Left lung (tissue), 4 donors: ENCODE measurements at regions not wholly inside any gene's neighbourhood (a gene's known extent, or its start where the extent isn't known, plus 50 kb on each side); places are given as distances from the start of the nearest gene placed in this dataset.

Source experiments
- ATAC-seq: fragments of 200-7000 bp; cut with Tn5 transposase; one replicate; pipeline ENCODE4 v1.9.1; 2020; ENCODE audit warnings: moderate library complexity
- DNase-seq, 4 donors: peaks; one replicate each; pipeline ENCODE4 v3.0.0-alpha.2; 2013 to 2020
- H3K27ac ChIP-seq, 2 donors: fragments of 200-600 bp; sonication (generic) in 1 of 2; one replicate each; pipeline versions ENCODE4 v1.5.0 to v1.8.0; 2020 to 2021
- H3K27me3 ChIP-seq, 2 donors: fragments of 200-600 bp; sonication (generic) in 1 of 2; one replicate each; pipeline versions ENCODE4 v1.5.0 to v1.8.0; 2020 to 2021
- H3K36me3 ChIP-seq, 2 donors: fragments of 200-600 bp; sonication (generic) in 1 of 2; one replicate each; pipeline versions ENCODE4 v1.5.0 to v1.8.0; 2020 to 2021
- H3K4me1 ChIP-seq, 2 donors: fragments of 200-600 bp; one replicate each; pipeline ENCODE4 v1.8.0; 2021
- H3K4me3 ChIP-seq, 2 donors: fragments of 200-600 bp; sonication (generic) in 1 of 2; one replicate each; pipeline versions ENCODE4 v1.5.0 to v1.8.0; 2020 to 2021; ENCODE audit warnings: mild to moderate bottlenecking in 1 of 2
- H3K9me3 ChIP-seq, 2 donors: fragments of 200-600 bp; sonication (generic) in 1 of 2; one replicate each; pipeline versions ENCODE4 v1.5.0 to v1.8.0; 2020 to 2021
- CTCF ChIP-seq, 2 donors: fragments of 200-600 bp; sonication (generic) in 1 of 2; IDR thresholded peaks; one replicate each; pipeline versions ENCODE4 v1.5.0 to v1.8.0; 2021; ENCODE audit warnings: antibody characterized with exemption in 2 of 2
- intact Hi-C, 2 donors: fragments of 100-400 bp; cut with DNase I; formaldehyde crosslinking; loops; one replicate each; pipeline versions ENCODE4 v1.11.2 to v1.14.2; 2022
- donor health status: DM: no; HTN: yes; CAD: no.
- donor health status: DM: no; HTN: no; CAD: no.

GRCh38 chr3:175914785-175915184 lies 1055.7 kb downstream of the NAALADL2 start:
- no peak for ATAC-seq
- no peaks in the 10 kb centered on the region for H3K36me3 ChIP-seq
- TF ChIP-seq CTCF (IDR thresholded peaks at IDR 0.05): no peak
- H3K4me1 ChIP-seq: no peaks in the 10 kb centered on the region
- H3K27me3 ChIP-seq: no peaks in the 10 kb centered on the region
- H3K4me3 ChIP-seq: no peak overlapping the region
- DNase-seq: no peak
- intact Hi-C loops: no loop called here
- no peak overlapping the region for H3K27ac ChIP-seq
- H3K9me3 ChIP-seq: peaks cover 0 to 24% of the 10 kb centered on the region in 2 donors

DNA sequence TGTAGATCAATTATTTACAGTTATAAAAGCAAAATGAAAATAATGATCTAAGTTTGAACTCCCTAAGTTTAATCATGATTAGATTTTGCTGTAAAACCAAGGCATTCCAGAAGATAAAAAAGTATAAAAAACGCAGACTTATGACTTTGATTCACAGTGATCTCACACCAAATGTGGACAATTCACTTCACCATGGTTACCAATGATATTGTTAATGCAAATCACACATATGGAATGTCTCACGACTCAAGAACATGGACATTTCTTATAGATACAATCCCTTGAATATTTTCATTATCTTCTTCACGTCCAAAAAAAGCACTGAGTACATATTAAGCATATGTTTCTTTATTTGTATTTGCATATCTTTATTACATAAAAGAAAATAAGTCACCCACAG lies 1054.2 kb downstream of the NAALADL2 start:
- Histone ChIP-seq H3K9me3 (peaks cover 0 to 12% of the 10 kb centered on the region in 2 donors), H3K27ac (no peak overlapping the region), H3K4me3 (no peak overlapping the region), H3K36me3 (no peaks in the 10 kb centered on the region), H3K4me1 (no peaks in the 10 kb centered on the region), H3K27me3 (no peaks in the 10 kb centered on the region)
- TF ChIP-seq CTCF (IDR thresholded peaks at IDR 0.05): no peak
- peak in 2 of 4 donors; percentile 16 to 22 for DNase-seq
- intact Hi-C loops: no loop called here
- ATAC-seq: no peak

DNA sequence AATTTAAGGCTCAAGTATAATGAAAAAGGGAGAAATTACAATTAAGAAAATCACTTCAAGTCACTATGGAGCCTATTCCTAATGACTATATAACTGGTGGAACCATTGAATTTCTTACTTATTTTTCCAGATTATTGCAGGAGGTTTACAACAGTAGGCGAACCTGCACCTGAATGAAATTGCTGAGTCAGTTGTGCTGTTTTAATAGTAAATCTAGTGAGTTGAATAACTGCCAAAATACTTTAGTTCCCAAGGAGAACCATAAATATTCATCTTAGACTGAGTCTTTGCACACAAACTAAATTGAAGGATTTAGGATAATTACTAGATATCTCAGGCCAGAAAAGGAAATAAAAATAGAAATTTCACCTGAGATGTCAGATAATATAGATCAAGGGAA lies 1052.8 kb downstream of the NAALADL2 start:
- H3K27ac ChIP-seq: no peak overlapping the region
- no peak for DNase-seq
- intact Hi-C loops: no loop called here

DNA sequence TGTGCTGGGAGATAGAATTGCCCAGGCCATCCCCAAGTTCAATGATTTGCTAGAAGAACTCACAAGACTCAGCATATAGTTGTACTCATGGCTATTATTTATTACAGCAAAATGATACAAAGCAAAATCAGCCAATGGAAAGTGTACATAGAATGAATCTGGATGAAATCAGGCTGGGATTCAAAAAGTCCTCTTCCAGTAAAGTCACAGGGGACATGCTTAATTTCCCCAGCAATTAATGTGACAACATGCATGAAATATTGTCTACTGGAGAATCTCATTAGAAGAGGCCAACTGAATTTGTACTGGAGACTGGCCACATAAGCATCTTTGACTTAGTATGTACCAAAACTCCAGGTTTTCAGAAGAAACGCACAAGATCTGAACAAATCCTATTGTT lies 1043.1 kb downstream of the NAALADL2 start:
- no peak for TF ChIP-seq CTCF (IDR thresholded peaks at IDR 0.05)
- Histone ChIP-seq H3K36me3 (no peaks in the 10 kb centered on the region), H3K4me1 (no peaks in the 10 kb centered on the region), H3K4me3 (no peak overlapping the region), H3K9me3 (peaks cover 0 to 10% of the 10 kb centered on the region in 2 donors), H3K27me3 (no peaks in the 10 kb centered on the region), H3K27ac (no peak overlapping the region)
- DNase-seq (no peak), ATAC-seq (no peak)
- intact Hi-C loops: no loop called here

More for the DNA sequence above, 1052.8 kb downstream of the NAALADL2 start:
- Histone ChIP-seq H3K27me3 (no peaks in the 10 kb centered on the region), H3K36me3 (no peaks in the 10 kb centered on the region), H3K4me3 (no peak overlapping the region), H3K9me3 (peaks cover 0 to 8% of the 10 kb centered on the region in 2 donors), H3K4me1 (no peaks in the 10 kb centered on the region)
- no peak for TF ChIP-seq CTCF (IDR thresholded peaks at IDR 0.05)
- ATAC-seq: no peak

DNA sequence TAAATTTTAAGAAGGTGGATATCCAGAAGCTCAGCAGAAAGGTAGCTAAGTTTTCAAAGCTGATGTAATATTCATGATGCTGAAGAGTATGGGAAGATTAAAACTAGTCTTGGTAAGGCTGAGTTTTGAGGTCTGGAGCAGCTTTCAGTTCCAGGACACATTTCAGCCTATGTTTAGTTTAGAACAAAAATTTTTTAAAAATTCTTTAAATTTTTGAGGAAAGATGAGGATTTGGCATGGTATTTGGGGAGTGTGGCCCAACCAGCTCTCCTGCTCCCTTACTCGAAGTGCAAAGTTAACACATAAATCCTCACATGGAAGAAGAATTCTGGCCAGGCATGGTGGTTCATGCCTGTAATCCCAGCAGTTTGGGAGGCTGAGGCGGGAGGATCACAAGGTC lies 1039.1 kb downstream of the NAALADL2 start:
- no peak overlapping the region for H3K4me3 ChIP-seq
- no peaks in the 10 kb centered on the region for H3K27me3 ChIP-seq
- no peak for ATAC-seq
- H3K9me3 ChIP-seq: peaks cover 0 to 10% of the 10 kb centered on the region in 2 donors
- no peaks in the 10 kb centered on the region for H3K4me1 ChIP-seq
- no peak for TF ChIP-seq CTCF (IDR thresholded peaks at IDR 0.05)
- H3K36me3 ChIP-seq: no peaks in the 10 kb centered on the region
- no peak for DNase-seq
- intact Hi-C loops: no loop called here
- H3K27ac ChIP-seq: no peak overlapping the region
